Endothelial cell of umbilical vein (primary cell): ENCODE measurements at regions not wholly inside any gene's neighbourhood (a gene's known extent, or its start where the extent isn't known, plus 50 kb on each side); places are given as distances from the start of the nearest gene placed in this dataset.

Experiments
- CTCF ChIP-seq, 2 donors: IDR thresholded peaks; 1 replicate in 1 of 2; 2 replicates in 1 of 2; pipeline ENCODE4 v1.5.1; 2011; ENCODE audit warnings: low read length in 2 of 2, mild to moderate bottlenecking in 2 of 2, moderate library complexity in 2 of 2, control low read depth in 1 of 2, inconsistent platforms in 1 of 2, low read depth in 1 of 2; ENCODE audit not compliant: insufficient read depth in 1 of 2; ENCODE audit errors: extremely low read depth in 1 of 2
- MAX ChIP-seq: IDR thresholded peaks from 2 replicates; pipeline ENCODE4 v1.6.1; 2011; ENCODE audit not compliant: insufficient read depth, insufficient read length

- no peak for TF ChIP-seq MAX
- TF ChIP-seq CTCF (IDR thresholded peaks at IDR 0.05; ENCODE audit: extremely low read depth in 1 of 2, insufficient read depth in 1 of 2, low read depth in 1 of 2, low read length in 2 of 2), result no peak
These were observed 315.0 kb downstream of the TGFB2 start for GRCh38 chr1:218659911-218660677.
